NCI-H510A (cell line): ENCODE measurements at regions not wholly inside any gene's neighbourhood (a gene's known extent, or its start where the extent isn't known, plus 50 kb on each side); places are given as distances from the start of the nearest gene placed in this dataset.
"Not testable (repeated sequence)": the region's sequence is repeated elsewhere in the genome, so short reads cannot be mapped to it uniquely, and the experiment has no call there.

Experiments
- DNase-seq: peaks from one replicate; lab custom pipeline; 2025; lab: John Stamatoyannopoulos, UW

DNA sequence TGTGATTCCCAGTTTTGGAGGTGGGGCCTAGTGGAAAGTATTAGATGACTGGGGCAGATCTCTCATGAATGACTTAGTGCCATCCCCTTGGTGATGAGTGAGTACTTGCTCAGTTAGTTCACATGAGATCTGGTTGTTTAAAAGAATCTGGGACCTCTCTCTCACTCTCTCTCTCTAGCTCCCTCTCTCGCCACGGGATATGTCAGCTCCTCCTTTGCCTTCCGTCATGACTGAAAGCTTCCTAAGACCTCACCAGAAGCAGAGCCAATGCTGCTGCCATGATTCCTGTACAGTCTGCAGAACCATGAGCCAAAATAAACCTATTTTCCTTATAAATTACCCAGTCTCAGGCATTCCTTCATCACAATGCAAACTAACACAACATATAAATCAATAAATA lies 176.7 kb downstream of the PRELID2 start:
- DNase-seq = no peak

DNA sequence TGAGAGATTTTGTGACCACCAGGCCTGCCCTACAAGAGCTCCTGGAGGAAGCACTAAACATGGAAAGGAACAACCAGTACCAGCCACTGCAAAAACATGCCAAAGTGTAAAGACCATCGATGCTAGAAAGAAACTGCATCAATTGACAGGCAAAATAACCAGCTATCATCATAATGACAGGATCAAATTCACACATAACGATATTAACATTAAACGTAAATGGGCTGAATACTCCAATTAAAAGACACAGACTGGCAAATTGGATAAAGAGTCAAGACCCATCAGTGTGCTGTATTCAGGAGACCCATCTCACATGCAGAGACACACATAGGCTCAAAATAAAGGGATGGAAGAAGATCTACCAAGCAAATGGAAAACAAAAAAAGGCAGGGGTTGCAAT lies 182.4 kb downstream of the PRELID2 start:
- not testable (repeated sequence) for DNase-seq

DNA sequence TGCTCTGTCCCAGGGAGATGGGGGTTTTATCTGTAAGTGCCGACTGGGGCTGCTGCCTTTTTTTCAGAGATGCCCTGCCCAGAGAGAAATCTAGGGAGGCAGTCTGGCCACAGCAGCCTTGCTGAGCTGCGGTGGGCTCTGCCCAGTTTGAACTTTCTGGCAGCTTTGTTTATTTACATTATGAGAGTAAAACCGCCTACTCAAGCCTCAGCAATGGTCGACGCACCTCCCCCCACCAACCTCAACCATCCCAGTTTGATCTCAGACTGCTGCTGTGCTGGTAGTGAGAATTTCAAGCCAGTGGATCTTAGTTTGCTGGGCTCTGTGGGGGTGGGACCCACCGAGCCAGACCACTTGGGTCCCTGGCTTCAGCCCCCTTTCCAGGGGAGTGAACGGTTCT lies 188.0 kb downstream of the PRELID2 start:
- DNase-seq = not testable (repeated sequence)

DNA sequence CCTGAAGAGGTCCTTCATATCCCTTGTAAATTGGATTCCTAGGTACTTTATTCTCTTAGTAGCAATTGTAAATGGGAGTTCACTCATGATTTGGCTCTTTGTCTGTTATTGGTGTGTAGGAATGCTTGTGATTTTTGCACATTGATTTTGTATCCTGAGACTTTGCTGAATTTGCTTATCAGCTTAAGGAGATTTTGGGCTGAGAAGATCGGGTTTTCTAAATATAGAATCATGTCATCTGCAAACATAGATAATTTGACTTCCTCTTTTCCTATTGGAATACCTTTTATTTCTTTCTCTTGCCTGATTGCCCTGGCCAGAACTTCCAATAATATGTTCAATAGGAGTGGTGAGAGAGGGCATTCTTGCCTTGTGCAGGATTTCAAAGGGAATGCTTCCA lies 191.9 kb downstream of the PRELID2 start:
- not testable (repeated sequence) for DNase-seq

DNA sequence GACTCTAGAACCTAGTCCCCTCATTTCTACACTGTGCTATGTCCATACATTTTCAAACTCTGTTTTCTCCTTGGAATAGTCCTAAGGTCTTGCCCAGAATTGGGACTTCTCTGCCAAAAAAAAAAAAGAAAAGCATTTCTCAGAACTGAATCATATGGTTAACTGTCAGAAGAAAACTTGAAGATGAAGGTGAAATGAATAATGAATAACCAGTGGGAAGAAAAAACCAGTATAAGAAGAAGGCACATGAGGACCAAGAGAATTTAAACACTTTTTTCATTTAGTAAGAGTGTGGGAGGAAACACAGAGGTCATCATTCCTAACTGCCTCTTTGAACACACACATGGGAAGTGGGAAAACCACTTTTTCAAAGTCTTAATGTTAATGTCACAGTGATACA lies 197.7 kb downstream of the PRELID2 start:
- no peak for DNase-seq

DNA sequence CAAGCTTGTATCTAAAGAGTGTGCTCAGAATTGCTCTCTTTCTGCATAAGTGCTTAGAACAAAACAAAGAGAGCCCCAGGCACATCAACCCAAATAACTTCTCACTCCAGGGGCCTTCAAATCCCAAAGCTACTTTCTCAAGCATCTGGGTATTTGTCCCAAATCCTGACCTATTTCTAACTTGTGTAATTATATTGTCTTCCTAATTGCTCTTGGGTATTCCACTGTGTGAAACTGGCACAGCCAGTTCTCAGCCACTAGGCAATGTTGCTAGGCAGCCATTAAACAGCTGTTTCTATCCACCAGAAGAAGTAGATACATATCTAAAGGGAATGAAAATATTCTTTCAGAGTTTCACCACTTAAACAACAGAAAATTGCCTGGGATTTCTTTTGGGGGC lies 198.8 kb downstream of the PRELID2 start:
- no peak for DNase-seq

DNA sequence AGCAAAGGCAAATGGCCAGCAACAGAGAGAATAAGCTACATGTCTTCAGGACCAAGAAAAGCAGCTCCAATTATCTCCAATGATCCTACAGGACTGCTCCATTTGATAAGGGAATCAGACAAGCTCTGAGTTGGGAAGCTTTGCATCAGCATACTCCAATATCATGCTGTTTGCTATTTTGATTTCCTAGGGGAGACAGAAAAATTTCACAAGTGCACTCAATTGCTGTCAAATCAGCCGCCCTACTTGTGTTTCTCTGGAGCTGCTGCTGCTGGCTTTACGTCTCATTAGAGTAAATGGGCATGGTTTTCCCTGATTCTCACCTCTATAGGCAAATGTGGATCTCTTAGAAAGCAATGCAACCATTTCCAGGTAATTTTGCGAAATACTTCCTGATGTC lies 201.7 kb downstream of the PRELID2 start:
- no peak for DNase-seq

DNA sequence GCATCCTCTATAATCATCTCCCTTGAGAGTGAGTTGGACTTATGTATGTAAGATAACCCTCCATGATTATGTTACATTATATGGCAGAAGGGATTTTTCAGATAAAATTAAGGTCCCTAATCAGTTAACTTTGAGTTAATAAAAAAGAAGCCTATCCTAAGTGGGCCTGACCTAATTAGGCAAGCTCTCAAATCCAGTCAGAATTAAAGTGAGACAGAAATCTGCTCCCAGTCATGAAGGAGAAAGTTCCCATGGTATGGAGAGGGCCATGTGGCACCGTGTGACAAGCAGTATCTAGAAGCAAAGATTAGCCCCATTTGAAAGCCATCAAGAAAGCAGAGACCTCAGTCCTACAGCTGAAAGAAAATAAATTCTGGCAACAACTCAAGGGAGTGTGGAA lies 202.4 kb downstream of the PRELID2 start:
- no peak for DNase-seq

DNA sequence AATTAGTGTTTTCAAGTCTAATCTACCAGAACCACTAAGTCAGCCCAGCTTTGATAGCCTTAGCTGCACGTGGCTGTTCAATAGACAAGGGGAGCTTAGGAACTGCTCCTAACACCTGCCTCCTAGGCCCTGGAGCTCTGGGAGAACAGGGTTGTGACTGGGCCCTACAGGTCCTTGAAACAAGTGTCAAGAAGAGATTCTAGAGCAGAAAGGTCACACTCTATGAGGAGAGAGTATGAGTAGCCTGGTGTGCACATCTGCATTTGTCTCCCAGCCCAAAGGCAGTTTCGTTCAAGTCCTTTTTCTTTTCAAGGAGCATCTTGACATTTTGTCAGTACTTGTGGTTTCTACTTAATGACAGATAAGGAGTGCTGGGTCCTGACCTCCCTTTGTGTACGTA lies 206.1 kb downstream of the PRELID2 start:
- DNase-seq = no peak

DNA sequence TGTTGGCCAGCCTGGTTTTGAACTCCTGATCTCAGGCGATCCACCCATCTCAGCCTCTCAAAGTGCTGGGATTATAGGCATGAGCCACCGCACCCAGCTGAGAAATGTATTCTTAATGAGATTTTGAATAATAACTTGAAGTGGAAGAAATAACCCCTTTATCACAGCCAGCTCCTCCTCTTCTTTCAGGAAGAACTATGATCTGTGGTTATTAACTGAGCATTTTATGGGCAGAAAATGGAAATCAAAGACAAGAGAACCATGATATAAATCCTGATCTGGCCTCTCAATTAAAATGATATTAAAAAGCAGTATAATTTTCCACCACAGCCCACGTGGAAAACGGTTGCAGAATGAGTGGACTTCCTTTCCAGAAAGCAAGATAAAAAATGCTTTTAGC lies 206.6 kb downstream of the PRELID2 start:
- no peak for DNase-seq

DNA sequence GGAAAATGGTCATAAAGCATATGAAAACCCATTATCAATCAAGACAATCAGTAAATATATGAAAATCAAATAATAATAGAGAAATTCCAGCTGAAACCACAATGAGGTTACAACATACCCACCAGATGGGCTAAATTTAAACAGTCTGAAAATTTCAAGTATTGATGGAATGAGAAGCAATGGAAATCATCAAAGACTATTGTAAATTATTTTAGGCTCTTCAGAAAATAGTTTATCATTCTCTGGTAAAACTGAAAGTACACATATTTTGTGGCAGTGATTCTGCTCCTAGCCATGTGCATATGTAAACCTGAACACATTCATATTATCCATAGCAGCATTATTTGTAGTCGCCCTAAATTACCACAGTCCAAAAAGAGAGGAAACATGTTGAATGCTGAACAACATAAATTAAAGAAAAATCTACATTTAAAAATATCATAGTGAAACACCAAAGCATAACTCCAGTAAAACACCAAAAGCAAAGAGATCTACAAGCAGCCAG lies 215.3 kb downstream of the PRELID2 start:
- no peak for DNase-seq

DNA sequence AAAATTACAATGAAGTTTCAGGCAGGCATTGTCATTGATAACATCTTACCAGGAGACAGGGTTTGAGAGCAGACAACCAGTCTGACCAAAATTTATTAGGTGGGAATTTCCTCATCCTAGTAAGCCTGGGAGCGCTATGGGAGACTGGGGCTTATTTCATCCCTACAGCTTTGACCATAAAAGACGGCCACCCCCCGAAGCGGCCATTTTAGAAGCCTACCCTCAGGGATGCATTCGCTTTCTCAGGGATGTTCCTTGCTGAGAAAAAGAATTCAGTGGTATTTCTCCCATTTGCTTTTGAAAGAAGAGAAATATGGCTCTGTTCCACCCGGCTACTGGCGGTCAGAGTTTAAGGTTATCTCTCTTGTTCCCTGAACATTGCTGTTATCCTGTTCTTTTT lies 218.4 kb downstream of the PRELID2 start:
- DNase-seq = not testable (repeated sequence)

DNA sequence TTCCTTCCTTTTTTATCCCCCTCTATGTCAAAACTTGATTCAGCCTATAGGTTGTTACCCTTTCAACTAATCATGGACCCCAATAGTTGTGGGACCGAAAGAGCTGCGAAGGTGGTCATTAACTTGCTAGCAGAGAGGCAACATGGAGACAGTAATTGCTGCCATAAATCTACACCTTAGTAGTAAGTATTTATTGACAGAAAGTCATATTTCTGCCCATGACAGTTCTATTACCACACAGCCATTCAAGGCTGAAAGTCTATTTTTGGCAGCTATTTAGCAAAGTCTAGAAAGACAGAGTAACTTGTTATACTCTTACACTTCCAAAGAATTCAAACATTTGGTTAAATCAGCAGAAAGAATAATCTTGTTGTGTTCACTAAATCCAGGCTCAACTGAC lies 236.2 kb downstream of the PRELID2 start:
- no peak for DNase-seq

DNA sequence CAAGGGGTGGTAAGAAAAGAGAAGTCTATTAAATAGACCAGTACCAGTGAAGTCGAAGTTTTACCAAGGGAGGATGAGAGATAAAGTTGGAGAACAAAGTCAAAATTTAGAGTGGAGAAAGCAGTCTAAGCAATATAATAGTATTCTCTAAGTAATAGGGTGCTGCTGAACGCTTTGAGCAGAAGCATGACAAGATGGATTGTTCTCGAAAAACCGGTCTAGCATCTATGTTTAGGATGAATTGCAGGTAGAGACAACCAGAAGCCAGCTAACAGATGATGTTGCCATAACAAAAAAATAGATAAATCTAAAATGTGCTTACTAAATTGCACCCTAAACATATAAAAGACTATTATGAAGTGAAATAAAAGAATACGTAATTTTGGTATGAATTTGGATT lies 237.0 kb downstream of the PRELID2 start:
- DNase-seq = no peak

DNA sequence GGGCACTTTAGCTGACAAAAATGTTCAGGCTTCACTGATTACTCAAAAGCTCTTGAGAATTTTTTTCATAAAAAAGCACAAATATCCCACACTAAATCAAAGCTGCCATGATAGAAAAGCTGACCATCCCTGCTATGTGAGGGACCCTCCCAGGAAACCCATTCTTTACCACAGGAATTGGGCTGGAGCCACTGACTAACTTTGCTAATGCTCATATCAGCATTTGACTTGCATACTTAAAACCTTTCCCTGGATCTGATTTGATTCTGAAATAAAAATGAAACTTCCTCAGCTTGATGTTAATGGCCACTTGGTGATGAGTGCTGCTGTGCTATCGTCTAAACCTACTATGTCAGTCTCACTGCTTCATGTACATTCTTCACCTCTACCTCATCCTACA lies 243.6 kb downstream of the PRELID2 start:
- DNase-seq = no peak

DNA sequence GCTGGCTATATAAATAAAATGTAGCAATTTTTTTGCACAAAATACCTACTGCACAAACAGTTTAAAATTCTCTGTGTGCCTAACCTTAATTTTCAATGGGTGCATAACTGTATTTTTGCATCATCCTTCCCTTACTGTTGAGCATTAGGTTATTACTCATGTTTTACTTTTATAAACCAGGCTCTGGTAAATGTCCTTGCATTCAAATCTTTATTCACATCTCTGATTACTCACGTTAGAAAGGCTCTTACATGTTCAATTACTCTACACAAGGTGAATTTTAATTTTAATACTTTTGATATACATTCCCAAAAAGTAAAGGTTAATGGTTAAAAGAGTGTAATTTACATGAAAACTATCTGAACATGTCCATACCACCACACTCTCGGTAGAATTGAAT lies 246.1 kb downstream of the PRELID2 start:
- no peak for DNase-seq

DNA sequence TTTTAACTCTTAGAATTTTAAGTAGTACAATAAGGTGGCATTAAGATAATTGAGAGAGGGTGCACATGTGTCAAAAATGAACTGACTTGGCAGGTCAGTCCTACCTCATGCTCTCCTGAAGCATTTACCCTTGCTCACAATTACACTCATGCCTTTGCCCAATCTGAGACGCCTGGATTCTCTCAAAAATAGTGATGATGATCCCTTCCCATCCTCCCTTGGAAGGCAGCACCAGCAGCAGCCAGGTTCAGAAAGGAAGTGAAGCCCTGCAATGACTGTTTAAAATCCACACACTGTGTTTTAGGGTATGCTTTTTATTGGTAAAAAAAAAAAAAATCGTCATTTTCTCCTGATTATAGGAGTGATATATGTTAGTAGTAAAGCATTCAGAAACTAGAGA lies 246.6 kb downstream of the PRELID2 start:
- DNase-seq = no peak

DNA sequence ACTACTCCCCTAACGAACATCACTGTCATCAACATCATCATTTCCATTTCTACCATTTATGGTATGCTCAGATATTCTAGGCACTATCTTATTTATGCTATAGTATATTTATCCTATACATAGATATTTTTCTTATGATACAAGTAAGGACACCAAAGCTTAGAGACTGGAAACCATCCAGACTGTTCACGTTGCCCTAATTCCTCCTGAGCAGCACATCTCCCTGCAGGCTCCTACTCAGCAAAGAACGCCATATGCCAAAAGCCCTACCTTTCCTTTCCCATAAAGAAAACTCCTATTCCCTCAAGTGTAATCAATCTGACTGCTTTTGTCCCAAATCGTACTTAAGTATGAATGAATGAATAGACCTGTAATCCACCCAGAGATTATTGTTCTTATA lies 247.0 kb downstream of the PRELID2 start:
- DNase-seq = no peak

DNA sequence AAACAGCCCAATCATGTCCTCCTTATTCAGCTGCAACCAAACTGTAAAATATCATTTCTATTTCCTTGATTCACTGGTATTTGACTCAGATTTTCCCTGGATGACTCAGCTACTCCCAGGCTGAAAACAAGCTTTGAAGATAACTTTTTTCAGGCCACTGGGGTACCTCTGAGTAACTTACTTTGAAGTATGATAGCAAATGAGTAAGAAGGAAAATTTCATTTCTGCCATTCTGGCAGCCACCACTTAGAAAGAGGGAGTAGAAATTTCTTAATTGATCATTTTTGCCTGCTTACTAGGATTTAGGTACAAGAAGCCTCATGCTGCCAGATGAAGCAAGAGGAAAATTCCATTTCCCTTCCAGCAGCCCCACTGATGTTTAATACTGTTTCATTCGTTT lies 247.4 kb downstream of the PRELID2 start:
- no peak for DNase-seq

DNA sequence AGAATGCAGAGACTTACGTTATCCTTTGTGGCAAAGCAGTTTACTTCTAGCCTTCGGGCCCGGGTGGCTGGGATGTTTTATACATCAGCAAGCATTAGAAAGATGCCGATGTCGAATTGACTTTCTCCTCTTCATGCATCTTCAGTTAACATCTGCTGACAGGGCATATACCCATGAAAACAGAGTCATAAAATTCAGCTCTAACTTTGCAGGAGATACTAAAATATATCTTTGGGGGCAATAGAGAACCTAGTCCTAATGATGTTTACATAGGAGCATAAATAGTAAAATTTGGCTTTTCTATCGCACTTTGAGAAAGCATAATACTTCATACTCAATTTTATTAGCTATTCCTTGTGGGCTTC lies 247.9 kb downstream of the PRELID2 start:
- DNase-seq = no peak

DNA sequence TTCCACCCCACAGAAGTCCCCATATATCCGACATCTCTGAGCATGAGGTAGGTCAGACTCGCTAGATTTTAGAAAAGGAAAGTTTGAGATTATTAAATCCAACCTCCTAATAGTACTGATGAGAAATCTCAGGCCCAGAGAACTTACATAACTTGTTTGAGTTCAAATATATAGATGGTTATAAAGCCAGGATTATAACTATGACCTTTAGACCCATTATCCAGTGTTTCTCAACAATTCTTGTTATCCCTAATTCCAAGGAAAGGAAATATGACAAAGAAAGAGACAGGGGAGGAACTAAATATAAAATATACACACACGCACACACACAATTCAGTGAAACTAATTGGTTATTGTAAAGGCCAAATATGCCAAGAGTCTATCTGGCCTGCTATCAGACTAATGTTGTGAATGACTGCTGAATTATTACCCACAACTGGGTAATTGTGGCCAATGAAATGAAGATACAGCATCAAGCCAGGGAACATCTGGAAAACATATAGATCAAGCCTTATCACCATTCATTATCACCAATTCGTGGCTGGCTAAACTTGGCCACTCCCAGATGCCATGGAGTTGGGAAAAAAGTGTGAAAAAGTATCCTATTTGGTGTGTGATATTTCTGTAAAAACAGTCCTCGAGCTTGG lies 248.4 kb downstream of the PRELID2 start:
- no peak for DNase-seq

DNA sequence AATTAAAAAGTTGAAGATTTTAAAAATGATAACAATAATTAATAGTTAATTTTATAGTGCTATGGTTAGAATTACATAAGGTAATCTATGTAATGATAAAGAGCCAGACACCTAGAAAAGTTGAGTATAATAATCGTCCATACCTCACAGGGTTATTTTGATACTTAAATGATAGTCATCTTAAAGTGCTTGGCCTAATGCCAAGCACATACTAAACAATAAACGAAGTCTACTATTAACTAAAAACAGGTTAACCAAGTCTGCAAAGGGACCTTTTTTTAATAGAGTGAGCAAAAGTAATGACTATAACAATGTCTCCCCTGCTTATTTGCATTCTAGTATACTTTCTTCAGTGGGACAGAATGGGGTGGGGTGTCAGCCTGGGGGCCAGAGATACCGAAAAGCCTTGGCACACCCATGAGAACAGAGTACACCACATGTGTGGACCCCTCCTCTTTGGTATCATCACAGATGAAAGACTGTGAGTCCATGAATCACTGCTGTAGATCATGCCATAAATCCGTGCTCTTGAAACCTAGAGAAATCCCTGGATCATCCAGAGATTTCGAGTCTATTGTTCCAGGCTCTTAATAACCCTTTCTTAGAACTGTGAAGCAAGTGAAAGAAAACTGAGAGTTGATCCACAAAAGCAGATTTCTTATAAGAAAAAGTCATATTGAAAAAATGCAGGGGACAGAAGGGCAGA lies 249.5 kb downstream of the PRELID2 start:
- DNase-seq = no peak

DNA sequence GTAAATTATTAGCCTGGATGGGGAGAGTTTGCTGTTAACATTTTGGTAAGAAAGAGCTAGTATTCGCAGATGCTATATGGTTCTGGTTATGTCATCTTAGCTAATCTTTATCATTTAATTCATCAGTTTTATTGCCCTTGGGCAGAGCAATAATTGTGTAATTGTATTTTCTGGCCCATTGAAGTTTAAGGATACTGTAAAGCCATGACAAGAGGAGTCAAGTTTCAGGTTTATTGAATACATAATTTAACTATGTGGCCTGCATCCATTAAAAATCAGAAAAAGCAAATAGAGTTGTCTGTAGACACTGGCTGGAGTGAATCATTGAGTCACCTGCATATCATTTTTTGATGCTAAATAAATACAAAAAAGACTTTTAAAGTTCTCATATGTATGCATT lies 255.8 kb downstream of the PRELID2 start:
- DNase-seq = no peak
